Thyroid gland (tissue), 4 donors: ENCODE measurements at regions not wholly inside any gene's neighbourhood (a gene's known extent, or its start where the extent isn't known, plus 50 kb on each side); places are given as distances from the start of the nearest gene placed in this dataset.

Source experiments
- POLR2A ChIP-seq, 2 donors: fragments of 450-650 bp; IDR thresholded peaks; one replicate each; pipeline ENCODE4 v1.6.1; 2017; ENCODE audit warnings: antibody characterized with exemption in 2 of 2, mild to moderate bottlenecking in 2 of 2, moderate library complexity in 1 of 2
- TF ChIP-seq, protein P1 (sequence below), 6 experiments: fragments of 200-600 bp in 3 of 6; fragments of 450-650 bp in 3 of 6; sonication (generic) in 3 of 6; IDR thresholded peaks; one replicate each; pipeline ENCODE4 v1.5.1; 2016 to 2019; ENCODE audit warnings: antibody characterized with exemption in 6 of 6, mild to moderate bottlenecking in 2 of 6, inconsistent platforms in 1 of 6, moderate library complexity in 1 of 6

DNA sequence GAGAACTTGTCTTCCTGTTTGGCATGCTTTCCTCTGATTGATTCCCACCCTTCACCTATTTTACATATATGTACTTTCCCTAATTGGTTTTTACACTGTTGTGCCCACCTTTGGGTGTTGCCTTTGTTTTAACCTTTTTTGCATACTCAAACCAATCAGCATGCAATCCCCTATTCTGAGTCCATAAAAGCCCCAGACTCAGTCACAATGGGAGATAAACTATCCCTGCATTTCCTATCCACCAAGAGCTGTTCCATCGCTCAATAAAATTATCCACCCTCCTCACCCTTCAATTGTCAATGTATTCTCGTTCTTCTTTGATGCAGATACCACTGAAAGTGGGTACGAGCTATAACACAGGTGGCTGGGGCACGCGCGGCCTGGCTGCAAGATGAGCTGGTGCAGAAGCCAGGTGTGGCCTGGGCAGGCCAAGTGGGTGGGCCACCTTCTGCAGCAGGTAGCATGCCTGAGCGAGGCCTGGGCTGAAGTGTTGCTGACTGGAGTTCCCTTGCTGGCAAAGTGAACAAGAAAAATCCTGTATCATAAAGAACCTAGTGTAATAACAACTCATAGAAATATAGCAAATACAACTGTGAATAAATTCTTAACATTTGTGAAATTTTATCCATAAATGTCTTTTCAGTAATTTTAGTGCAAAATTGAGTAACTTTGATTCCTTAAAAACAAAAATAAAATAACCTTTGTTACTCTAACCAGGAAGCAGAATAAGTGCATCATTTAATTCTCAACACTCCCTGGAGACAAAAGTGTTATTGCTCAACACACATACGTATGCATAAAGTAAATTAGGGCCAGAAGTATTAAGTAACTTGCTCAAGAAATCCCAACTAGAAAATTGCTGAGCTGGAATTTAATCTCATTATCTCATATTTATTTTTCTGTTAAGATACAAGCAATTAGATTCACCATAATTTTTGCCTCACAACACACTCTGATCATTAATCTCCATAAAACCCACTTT, 685.3 kb upstream of the EDIL3 start:
- TF ChIP-seq, protein P1, sequence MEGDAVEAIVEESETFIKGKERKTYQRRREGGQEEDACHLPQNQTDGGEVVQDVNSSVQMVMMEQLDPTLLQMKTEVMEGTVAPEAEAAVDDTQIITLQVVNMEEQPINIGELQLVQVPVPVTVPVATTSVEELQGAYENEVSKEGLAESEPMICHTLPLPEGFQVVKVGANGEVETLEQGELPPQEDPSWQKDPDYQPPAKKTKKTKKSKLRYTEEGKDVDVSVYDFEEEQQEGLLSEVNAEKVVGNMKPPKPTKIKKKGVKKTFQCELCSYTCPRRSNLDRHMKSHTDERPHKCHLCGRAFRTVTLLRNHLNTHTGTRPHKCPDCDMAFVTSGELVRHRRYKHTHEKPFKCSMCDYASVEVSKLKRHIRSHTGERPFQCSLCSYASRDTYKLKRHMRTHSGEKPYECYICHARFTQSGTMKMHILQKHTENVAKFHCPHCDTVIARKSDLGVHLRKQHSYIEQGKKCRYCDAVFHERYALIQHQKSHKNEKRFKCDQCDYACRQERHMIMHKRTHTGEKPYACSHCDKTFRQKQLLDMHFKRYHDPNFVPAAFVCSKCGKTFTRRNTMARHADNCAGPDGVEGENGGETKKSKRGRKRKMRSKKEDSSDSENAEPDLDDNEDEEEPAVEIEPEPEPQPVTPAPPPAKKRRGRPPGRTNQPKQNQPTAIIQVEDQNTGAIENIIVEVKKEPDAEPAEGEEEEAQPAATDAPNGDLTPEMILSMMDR (IDR thresholded peaks at IDR 0.05): no peak
- no peak for TF ChIP-seq POLR2A (IDR thresholded peaks at IDR 0.05)
